ENCODE measurements at regions not wholly inside any gene's neighbourhood (a gene's known extent, or its start where the extent isn't known, plus 50 kb on each side); places are given as distances from the start of the nearest gene placed in this dataset.
A peak's percentile ranks its signal among the peaks of the same experiment; 100 is the strongest.
"Not testable (repeated sequence)": the region's sequence is repeated elsewhere in the genome, so short reads cannot be mapped to it uniquely, and the experiment has no call there.

GRCh38 chr16:22719945-22720344 is 94.0 kb upstream of the HS3ST2 start:
- DNase-seq (ENCODE audit: low read depth, low spot score): no peak

DNA sequence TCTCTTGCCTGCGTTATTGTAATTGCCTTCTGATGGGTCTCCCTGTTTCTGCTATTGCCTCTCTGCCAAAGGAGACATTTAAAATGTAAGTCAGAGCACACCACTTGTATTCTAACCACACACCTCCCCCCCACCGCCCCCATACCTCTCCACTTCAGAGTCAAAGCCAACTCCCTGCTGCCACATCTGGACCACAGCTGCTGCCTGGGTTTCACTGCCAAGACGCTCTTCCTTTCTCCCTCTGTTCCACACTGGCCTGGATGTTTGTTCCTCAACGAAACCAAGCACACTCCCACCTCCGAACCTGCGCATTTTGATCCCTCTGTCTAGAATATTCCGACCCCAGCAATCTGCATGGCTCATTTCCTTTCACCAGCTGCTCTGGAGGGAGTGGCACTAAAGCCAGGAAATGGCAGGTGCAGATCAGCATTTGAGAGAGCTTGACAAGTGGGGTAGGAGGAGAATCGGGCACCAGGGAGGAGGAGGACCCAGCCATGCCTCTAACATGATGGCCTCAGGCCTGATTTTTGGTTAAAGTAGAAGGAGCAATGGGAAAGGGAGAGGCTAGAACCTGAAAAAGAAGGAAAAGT is 92.4 kb upstream of the HS3ST2 start:
- no peak for DNase-seq (ENCODE audit: low read depth, low spot score)

DNA sequence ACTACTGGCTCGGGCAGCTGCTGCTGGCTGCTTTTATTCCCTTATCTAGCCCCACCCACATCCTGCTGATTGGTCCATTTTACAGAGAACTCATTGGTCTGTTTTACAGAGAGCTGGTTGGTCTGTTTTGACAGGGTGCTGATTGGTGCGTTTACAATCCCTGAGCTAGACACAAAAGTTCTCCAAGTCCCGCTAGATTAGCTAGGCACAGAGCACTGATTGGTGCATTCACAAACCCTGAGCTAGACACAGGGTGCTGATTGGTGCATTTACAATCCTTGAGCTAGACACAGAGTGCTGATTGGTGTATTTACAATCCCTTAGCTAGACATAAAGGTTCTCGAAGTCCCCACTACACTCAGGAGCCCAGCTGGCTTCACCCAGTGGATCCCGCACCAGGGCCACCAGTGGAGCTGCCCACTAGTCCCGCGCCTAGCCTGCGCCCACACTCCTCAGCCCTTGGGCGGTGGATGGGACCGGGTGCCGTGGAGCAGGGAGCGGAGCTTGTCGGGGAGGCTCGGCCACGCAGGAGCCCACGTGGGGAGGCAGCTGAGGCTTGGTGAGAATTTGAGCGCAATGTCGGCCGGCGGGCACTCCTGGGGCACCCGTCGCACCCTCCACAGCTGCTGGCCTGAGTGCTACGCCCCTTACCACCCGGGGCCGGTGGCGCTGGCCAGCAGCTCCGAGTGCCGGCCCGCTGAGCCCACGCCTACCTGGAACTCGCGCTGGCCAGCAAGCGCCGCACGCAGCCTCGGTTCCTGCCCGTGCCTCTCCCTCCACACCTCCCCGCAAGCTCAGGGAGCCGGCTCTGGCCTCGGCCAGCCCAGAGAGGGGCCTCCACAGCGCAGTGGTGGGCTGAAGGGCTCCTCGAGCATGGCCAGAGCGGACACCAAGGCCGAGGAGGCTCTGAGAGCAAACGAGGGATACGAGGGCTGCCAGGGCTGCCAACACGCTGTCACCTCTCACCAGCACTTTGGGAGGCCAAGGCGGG is 91.1 kb upstream of the HS3ST2 start:
- DNase-seq (ENCODE audit: low read depth, low spot score): not testable (repeated sequence)

GRCh38 chr16:22726868-22727267 is 87.1 kb upstream of the HS3ST2 start:
- DNase-seq (ENCODE audit: low read depth, low spot score): no peak

- DNase-seq (ENCODE audit: low read depth, low spot score): no peak
Measured at GRCh38 chr16:22727285-22728166, 86.4 kb upstream of the HS3ST2 start.

- DNase-seq (ENCODE audit: low read depth, low spot score): no peak
Measured at GRCh38 chr16:22728167-22728836, 85.7 kb upstream of the HS3ST2 start.

DNA sequence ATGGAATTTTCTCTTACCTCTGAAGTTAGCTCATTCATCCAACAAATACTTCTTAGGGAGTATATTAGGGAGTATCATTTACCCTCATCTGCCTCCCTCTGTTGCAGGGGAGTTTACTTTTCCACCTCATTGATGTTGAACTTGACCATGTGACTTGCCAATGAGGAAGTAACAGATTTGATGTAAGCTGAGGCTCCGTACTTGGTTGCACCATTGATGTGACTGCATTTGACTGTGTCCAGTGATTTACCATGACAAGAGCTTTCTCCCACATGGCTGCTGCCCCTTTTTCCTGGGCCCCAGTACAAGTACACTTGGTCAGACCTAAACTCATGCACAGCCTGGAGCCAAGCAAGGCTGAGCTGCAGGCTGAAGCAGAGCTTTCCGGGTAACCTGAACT is 81.6 kb upstream of the HS3ST2 start:
- no peak for DNase-seq (ENCODE audit: low read depth, low spot score)

DNA sequence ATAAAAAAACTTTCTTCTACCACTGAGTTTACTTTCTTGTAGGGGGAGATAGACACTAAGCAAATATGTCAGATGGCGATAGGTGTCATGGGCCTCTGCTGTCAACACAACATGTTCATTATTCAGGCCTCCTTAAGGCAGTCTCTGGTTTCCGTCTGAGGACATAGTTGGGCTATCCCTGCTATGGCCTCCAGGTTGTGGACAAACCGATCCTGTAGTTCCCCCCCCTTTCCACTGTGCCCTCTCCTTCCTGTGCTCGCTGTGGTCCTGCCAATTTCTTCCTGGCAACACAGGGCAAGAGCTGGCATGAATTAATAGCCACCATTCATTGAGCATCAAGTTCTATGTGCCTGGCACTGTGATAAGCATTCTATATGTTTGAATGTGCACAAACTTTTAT is 81.0 kb upstream of the HS3ST2 start:
- DNase-seq (ENCODE audit: low read depth, low spot score): no peak

- DNase-seq (ENCODE audit: low read depth, low spot score): no peak
Measured at GRCh38 chr16:22734368-22734767, 79.6 kb upstream of the HS3ST2 start.

- DNase-seq (ENCODE audit: low read depth, low spot score): no peak
Measured at GRCh38 chr16:22736791-22737190, 77.2 kb upstream of the HS3ST2 start.

DNA sequence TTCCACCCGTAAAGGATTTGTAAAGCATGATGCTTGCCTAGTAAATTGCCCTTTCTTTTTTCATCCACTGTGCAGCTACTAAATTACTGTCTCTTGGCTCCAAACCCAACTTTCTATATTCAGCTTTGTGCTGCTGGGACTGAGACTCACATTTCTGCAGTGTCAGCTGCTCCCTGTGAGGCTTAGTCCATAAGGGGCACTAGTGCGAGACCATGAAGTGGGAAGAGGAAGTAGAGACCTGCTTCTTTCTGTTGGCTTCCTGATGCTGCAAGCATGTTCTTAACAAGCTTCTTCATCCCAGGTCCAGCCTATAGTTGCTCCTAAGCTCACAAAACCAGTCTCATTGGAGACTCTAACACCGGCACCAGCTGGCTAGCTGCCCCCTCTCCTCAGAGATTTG is 74.9 kb upstream of the HS3ST2 start:
- no peak for DNase-seq (ENCODE audit: low read depth, low spot score)

DNA sequence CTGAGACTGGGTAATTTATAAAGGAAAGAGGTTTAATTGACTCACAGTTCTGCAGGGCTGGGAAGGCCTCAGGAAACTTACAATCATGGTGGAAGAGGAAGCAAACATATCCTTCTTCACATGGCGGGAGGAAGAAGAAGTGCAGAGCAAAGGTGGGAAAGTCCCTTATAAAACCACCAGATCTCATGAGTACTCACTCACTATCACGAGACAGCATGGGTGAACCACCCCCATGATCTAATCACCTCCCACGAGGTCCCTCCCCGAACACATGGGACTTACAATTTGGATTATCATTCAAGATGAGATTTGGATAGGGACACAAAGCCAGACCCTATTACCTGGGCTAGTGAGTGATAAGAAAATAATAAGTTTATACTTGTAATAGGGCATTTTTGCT is 70.6 kb upstream of the HS3ST2 start:
- DNase-seq (ENCODE audit: low read depth, low spot score): no peak

DNA sequence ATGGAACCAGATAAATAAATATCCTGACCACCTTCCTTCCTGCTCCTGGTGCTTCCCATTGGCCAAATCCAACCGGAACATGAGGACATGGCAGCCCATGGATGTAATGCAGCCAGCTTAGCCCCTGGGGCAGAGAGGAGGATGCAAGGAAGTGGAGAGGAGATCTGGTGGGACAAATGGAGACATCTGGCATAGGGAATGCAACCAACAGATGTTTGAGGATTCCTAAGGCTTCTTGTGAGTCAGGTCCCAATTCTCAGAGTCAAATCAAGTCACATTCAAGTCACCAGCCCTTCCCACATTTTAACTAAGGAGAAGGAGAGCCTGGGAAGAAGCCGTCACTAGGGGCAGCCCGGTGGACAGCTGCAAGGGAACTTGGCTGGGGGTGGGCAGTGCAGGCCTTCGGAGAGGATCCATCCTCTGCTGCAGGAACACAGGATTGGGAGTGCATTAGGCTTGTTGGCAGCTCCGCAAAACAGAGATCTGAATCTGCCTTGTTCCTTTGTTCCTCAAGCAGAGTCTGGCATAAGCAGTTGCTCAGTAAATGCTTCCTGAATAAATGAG is 62.8 kb upstream of the HS3ST2 start:
- no peak for DNase-seq (ENCODE audit: low read depth, low spot score)

DNA sequence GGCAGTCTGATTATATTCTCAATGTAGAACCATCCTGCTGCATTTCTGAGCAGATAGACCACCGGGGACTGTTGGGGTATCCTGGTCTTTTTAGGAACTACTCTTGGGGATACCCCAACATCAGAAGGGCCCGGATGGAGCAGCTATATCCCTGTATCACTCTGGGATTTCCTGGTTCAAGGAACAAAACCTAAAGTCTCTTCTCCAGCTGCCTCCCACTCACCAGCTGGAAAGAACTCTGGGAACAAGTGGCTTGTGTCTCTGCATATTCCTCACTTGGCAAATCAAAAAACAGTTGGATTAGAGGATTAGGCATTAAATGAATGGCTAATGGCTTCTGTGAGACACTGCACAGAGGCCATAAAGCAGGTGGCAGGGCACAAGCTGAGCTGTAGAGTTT is 62.3 kb upstream of the HS3ST2 start:
- no peak for DNase-seq (ENCODE audit: low read depth, low spot score)

- no peak for DNase-seq (ENCODE audit: low read depth, low spot score)
Measured at GRCh38 chr16:22753451-22753850, 60.5 kb upstream of the HS3ST2 start.

GRCh38 chr16:22754577-22754976 is 59.4 kb upstream of the HS3ST2 start:
- DNase-seq (ENCODE audit: low read depth, low spot score): no peak

DNA sequence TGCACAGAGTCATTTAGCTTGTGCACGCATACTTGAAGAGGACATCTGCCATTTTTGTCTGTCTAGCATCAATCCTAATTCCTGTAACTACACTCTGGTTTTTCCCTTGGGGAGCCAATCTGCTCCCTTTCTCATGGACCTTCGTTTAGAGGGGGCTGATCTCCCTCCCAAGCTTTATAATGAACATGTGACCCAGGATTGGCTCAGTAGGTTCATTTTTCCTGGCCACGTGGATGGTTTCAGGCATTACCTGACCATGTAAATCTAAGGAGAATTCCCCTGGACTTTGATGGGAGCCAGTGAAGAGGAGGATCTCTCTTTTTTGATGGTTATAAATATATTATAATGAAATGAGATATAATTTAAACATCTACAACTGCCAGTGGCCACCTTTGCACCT is 56.8 kb upstream of the HS3ST2 start:
- DNase-seq (ENCODE audit: low read depth, low spot score): no peak

GRCh38 chr16:22762486-22762885 is 51.5 kb upstream of the HS3ST2 start:
- no peak for DNase-seq (ENCODE audit: low read depth, low spot score)

DNA sequence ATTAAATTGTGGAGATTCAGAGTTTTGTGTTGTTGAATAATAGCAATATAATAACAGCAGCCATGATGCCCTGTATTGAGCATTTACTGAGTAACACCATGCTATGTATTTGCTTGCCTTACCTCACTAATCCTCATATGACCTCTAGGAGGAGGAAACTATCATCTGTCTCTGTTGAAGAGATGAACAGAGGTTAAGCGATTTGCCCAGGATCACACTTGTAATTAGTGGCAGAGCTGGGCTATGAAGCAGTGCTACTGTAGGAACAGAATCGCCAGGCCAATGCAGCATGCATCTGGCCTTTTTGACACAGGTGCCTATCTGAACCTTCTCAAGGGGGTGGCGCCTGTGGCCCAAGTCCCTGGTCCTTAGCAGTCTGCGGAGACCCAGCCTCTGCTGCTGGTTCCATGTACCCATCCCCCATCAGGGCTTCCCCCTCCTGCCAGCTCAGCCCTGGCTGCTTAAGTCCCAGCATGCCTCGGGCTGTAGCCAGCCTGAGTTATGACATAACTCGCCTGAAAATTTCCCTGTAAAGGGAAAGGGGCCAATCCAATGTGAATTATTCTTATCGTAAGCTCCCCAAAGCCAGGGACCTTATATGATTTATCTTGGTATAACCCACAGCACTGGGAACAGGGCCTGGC is 50.4 kb upstream of the HS3ST2 start:
- peak; percentile 12 for DNase-seq (ENCODE audit: low read depth, low spot score)
